HepG2 (cell line): ENCODE measurements at regions not wholly inside any gene's neighbourhood (a gene's known extent, or its start where the extent isn't known, plus 50 kb on each side); places are given as distances from the start of the nearest gene placed in this dataset.
A peak's percentile ranks its signal among the peaks of the same experiment; 100 is the strongest.

Experiments used
- ESRRA ChIP-seq: sonication (generic); formaldehyde crosslinking; IDR thresholded peaks from 2 replicates; pipeline ENCODE4 v1.5.1; 2020; ENCODE audit warnings: mild to moderate bottlenecking, low read depth, missing genetic modification reagents
- GABPB1 ChIP-seq: IDR thresholded peaks from 2 replicates; pipeline ENCODE4 v1.6.1; 2016; ENCODE audit warnings: mild to moderate bottlenecking, missing genetic modification reagents, moderate library complexity, missing compliant biosample characterization
- HNRNPL ChIP-seq: fragments of 200-400 bp; formaldehyde crosslinking; IDR thresholded peaks from 2 replicates; pipeline ENCODE4 v1.6.1; 2017; ENCODE audit warnings: mild to moderate bottlenecking, low read depth, low read length
- HOXA7 ChIP-seq: sonication (generic); formaldehyde crosslinking; IDR thresholded peaks from 2 replicates; pipeline ENCODE4 v1.8.1; 2022; ENCODE audit warnings: mild to moderate bottlenecking, missing genetic modification reagents, moderate library complexity
- JUN ChIP-seq: sonication (generic); formaldehyde crosslinking; IDR thresholded peaks from 2 replicates; pipeline ENCODE4 v1.4.0; 2020; ENCODE audit warnings: mild to moderate bottlenecking, missing genetic modification reagents
- MTF2 ChIP-seq: sonication (generic); formaldehyde crosslinking; IDR thresholded peaks from 2 replicates; pipeline ENCODE4 v1.5.0; 2020; ENCODE audit warnings: missing genetic modification reagents, borderline replicate concordance
- MXD4 ChIP-seq: IDR thresholded peaks from 2 replicates; pipeline ENCODE4 v1.6.1; 2016; ENCODE audit warnings: mild to moderate bottlenecking, missing biosample characterization, missing genetic modification reagents
- POLR2AphosphoS2 ChIP-seq: IDR thresholded peaks from 2 replicates; pipeline ENCODE4 v1.6.1; 2011; ENCODE audit warnings: low read depth, low read length, improper control_type of control experiment
- SIX1 ChIP-seq: sonication (generic); formaldehyde crosslinking; IDR thresholded peaks from 2 replicates; pipeline ENCODE4 v1.4.0; 2020; ENCODE audit warnings: missing genetic modification reagents, borderline replicate concordance
- STAG1 ChIP-seq: sonication (generic); formaldehyde crosslinking; IDR thresholded peaks from 2 replicates; pipeline ENCODE4 v1.4.0; 2020; ENCODE audit warnings: missing genetic modification reagents
- ZFP90 ChIP-seq: sonication (generic); formaldehyde crosslinking; IDR thresholded peaks from 2 replicates; pipeline ENCODE4 v1.8.0; 2022; ENCODE audit warnings: missing genetic modification reagents, mild to moderate bottlenecking, inconsistent platforms, borderline replicate concordance
- ZNF235 ChIP-seq: sonication (generic); formaldehyde crosslinking; IDR thresholded peaks from 2 replicates; pipeline ENCODE4 v1.8.1; 2023; ENCODE audit warnings: mild to moderate bottlenecking, missing genetic modification reagents, borderline replicate concordance
- ZNF256 ChIP-seq: sonication (generic); formaldehyde crosslinking; conservative IDR thresholded peaks from 2 replicates; pipeline ENCODE4 v1.4.0; 2020; ENCODE audit warnings: missing genetic modification reagents
- ZNF264 ChIP-seq: sonication (generic); formaldehyde crosslinking; IDR thresholded peaks from 2 replicates; pipeline ENCODE4 v1.4.0; 2020; ENCODE audit warnings: missing genetic modification reagents
- ZNF614 ChIP-seq: IDR thresholded peaks from 2 replicates; pipeline ENCODE4 v1.6.1; 2018; ENCODE audit warnings: missing biosample characterization, missing genetic modification reagents, inconsistent platforms, borderline replicate concordance
- ZNF782 ChIP-seq: sonication (generic); formaldehyde crosslinking; IDR thresholded peaks from 2 replicates; pipeline ENCODE4 v1.4.0; 2020; ENCODE audit warnings: missing genetic modification reagents, mild to moderate bottlenecking, borderline replicate concordance
- ZNF879 ChIP-seq: sonication (generic); formaldehyde crosslinking; IDR thresholded peaks from 2 replicates; pipeline ENCODE4 v1.8.1; 2023; ENCODE audit warnings: missing genetic modification reagents
- TF ChIP-seq, protein P1 (sequence below): sonication (generic); formaldehyde crosslinking; IDR thresholded peaks from 2 replicates; pipeline ENCODE4 v1.9.0; 2021; ENCODE audit warnings: missing genetic modification reagents, borderline replicate concordance
- TF ChIP-seq, protein P2 (sequence below): sonication (generic); formaldehyde crosslinking; IDR thresholded peaks from 2 replicates; pipeline ENCODE4 v1.4.0; 2020; ENCODE audit warnings: missing genetic modification reagents
- TF ChIP-seq, protein P3 (sequence below): sonication (generic); formaldehyde crosslinking; IDR thresholded peaks from 2 replicates; pipeline ENCODE4 v1.4.0; 2020; ENCODE audit warnings: missing genetic modification reagents, borderline replicate concordance
- TF ChIP-seq, protein P4 (sequence below): IDR thresholded peaks from 2 replicates; pipeline ENCODE4 v1.6.1; 2012; ENCODE audit warnings: low read depth, low read length, improper control_type of control experiment
- TF ChIP-seq, protein P5 (sequence below): sonication (generic); formaldehyde crosslinking; IDR thresholded peaks from 2 replicates; pipeline ENCODE4 v1.4.0; 2020; ENCODE audit warnings: missing genetic modification reagents

DNA sequence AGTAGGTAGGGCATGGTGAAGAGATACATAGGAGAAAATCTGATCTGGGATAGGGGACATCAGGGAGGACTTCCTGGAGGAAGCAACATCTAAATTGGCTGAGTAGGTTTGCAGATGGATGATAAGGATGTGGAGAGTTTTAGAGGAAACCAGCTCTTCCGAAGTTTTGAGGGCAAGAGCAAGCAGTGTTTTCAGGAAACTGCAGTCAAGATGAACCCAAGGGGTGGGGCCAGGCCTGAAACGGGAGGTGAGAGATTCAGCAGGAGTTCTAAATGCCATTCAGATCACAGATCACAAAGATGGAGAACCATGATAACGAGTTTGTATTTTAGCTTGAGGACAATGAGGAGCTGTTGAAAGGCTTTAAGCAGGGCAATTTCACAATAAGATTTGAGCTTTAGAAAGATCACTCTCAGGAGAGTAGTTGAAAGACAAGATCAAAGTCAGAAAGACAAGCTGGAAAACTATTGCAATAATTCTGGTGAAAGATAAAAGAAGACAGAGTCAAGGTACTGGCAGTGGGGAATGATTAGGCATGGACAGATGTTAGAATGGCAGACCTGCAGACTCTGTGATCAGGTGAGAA lies 70.1 kb upstream of the PLXNC1 start (continued):
- no peak for TF ChIP-seq ZNF235 (CRISPR knock-in tag)
- no peak for TF ChIP-seq MTF2 (CRISPR knock-in tag)
- TF ChIP-seq, protein P1, sequence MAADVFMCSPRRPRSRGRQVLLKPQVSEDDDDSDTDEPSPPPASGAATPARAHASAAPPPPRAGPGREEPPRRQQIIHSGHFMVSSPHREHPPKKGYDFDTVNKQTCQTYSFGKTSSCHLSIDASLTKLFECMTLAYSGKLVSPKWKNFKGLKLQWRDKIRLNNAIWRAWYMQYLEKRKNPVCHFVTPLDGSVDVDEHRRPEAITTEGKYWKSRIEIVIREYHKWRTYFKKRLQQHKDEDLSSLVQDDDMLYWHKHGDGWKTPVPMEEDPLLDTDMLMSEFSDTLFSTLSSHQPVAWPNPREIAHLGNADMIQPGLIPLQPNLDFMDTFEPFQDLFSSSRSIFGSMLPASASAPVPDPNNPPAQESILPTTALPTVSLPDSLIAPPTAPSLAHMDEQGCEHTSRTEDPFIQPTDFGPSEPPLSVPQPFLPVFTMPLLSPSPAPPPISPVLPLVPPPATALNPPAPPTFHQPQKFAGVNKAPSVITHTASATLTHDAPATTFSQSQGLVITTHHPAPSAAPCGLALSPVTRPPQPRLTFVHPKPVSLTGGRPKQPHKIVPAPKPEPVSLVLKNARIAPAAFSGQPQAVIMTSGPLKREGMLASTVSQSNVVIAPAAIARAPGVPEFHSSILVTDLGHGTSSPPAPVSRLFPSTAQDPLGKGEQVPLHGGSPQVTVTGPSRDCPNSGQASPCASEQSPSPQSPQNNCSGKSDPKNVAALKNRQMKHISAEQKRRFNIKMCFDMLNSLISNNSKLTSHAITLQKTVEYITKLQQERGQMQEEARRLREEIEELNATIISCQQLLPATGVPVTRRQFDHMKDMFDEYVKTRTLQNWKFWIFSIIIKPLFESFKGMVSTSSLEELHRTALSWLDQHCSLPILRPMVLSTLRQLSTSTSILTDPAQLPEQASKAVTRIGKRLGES (CRISPR knock-in tag) = no peak
- TF ChIP-seq, protein P2, sequence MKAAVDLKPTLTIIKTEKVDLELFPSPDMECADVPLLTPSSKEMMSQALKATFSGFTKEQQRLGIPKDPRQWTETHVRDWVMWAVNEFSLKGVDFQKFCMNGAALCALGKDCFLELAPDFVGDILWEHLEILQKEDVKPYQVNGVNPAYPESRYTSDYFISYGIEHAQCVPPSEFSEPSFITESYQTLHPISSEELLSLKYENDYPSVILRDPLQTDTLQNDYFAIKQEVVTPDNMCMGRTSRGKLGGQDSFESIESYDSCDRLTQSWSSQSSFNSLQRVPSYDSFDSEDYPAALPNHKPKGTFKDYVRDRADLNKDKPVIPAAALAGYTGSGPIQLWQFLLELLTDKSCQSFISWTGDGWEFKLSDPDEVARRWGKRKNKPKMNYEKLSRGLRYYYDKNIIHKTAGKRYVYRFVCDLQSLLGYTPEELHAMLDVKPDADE (CRISPR knock-in tag) = no peak
- TF ChIP-seq ZNF782 = no peak
- TF ChIP-seq ZNF614 (CRISPR knock-in tag) = no peak
- no peak for TF ChIP-seq STAG1
- TF ChIP-seq ZNF879 (CRISPR knock-in tag) = no peak
- no peak for TF ChIP-seq SIX1 (CRISPR knock-in tag)
- TF ChIP-seq ZNF264 (CRISPR knock-in tag) = no peak
- TF ChIP-seq HOXA7 (CRISPR knock-in tag) = no peak
- TF ChIP-seq JUN (CRISPR knock-in tag) = no peak
- TF ChIP-seq ESRRA (CRISPR knock-in tag) = no peak
- TF ChIP-seq, protein P3, sequence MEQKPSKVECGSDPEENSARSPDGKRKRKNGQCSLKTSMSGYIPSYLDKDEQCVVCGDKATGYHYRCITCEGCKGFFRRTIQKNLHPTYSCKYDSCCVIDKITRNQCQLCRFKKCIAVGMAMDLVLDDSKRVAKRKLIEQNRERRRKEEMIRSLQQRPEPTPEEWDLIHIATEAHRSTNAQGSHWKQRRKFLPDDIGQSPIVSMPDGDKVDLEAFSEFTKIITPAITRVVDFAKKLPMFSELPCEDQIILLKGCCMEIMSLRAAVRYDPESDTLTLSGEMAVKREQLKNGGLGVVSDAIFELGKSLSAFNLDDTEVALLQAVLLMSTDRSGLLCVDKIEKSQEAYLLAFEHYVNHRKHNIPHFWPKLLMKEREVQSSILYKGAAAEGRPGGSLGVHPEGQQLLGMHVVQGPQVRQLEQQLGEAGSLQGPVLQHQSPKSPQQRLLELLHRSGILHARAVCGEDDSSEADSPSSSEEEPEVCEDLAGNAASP (CRISPR knock-in tag) = peak; percentile 50; the same call in 1 of the 2 replicates
- TF ChIP-seq MXD4 (CRISPR knock-in tag) = no peak
- TF ChIP-seq POLR2AphosphoS2 = no peak
- no peak for TF ChIP-seq HNRNPL
- TF ChIP-seq, protein P4, sequence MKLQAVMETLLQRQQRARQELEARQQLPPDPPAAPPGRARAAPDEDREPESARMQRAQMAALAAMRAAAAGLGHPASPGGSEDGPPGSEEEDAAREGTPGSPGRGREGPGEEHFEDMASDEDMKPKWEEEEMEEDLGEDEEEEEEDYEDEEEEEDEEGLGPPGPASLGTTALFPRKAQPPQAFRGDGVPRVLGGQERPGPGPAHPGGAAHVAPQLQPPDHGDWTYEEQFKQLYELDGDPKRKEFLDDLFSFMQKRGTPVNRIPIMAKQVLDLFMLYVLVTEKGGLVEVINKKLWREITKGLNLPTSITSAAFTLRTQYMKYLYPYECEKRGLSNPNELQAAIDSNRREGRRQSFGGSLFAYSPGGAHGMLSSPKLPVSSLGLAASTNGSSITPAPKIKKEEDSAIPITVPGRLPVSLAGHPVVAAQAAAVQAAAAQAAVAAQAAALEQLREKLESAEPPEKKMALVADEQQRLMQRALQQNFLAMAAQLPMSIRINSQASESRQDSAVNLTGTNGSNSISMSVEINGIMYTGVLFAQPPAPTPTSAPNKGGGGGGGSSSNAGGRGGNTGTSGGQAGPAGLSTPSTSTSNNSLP = no peak
- TF ChIP-seq ZNF256 (CRISPR knock-in tag) = no peak
- TF ChIP-seq, protein P5, sequence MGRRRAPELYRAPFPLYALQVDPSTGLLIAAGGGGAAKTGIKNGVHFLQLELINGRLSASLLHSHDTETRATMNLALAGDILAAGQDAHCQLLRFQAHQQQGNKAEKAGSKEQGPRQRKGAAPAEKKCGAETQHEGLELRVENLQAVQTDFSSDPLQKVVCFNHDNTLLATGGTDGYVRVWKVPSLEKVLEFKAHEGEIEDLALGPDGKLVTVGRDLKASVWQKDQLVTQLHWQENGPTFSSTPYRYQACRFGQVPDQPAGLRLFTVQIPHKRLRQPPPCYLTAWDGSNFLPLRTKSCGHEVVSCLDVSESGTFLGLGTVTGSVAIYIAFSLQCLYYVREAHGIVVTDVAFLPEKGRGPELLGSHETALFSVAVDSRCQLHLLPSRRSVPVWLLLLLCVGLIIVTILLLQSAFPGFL (CRISPR knock-in tag) = no peak
- no peak for TF ChIP-seq ZFP90
- TF ChIP-seq GABPB1 = no peak
